Urothelium cell line (cell line): ENCODE measurements at regions not wholly inside any gene's neighbourhood (a gene's known extent, or its start where the extent isn't known, plus 50 kb on each side); places are given as distances from the start of the nearest gene placed in this dataset.
A peak's percentile ranks its signal among the peaks of the same experiment; 100 is the strongest.

Experiments used
- DNase-seq: peaks from one replicate; pipeline ENCODE4 v3.0.0; 2011; ENCODE audit warnings: low spot score, mixed read lengths
- FAIRE-seq: peaks from 2 replicates; lab custom pipeline; 2011; peaks lifted over from hg19 to GRCh38; lab: Jason Lieb, UNC

DNA sequence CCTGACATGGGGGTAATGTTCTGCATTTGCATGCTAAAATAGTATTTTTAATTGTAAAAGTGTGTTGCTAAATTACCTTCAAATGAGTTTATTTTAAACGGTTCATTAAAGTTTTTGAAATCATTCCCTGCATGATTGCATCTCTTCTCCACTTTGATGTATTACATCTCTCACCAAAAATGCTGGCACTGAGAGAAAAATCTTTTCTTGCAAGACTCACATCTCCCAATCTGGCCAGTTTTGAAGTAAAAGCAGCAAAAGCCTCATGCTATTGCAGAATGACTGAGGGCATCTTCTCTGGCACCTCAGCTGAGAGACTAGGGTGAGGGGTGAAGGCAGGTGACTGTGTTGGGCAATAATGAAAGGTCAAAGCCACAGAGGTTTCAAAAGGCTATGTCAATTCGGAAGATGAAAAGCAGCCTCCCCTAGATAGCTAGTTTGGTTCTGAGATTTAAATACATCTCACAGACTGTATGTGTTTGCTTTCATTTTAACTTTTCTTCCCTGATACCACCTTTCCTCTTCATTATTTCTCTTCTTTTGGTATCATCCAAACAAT is 292.2 kb upstream of the RAG2 start:
- no peak for FAIRE-seq

DNA sequence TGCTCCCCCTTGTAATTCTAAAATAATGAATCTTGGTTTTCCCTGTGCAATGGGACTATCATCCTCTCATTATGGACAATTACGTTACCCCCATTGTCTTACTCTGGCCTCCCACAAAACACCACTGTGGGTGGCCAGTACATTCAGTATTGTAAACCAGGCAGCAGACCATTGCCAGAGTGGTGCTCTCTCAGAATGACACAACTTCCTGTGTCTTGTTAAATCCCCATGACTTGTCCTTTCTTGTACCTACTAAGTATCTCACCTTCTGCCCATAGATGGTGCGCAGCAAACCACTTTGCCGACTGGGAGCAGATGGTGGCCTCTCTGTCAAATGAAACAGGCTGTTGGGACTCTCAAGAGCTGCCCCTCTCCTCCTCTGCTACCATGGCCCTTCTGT is 287.1 kb upstream of the RAG2 start:
- no peak for FAIRE-seq

More for the DNA sequence above, 292.2 kb upstream of the RAG2 start:
- no peak for DNase-seq

DNA sequence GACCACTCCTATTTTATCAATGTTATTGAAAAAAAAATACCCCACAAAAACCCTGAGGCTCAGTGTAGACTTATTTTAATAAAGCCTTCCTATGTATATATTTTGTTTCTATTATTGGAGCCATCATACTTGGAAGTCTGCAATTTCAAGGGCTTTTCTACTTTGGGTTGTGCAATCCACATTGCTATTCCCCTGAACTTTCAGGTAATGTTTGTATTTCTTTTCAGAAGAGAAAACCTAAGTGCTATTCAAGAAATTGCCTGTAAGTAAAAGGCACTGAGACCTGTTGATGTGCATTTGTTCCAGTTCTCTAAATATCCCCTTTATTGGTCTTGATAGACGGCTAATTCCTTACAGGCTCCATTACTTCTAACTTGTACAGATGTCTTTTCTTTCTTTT is 280.7 kb upstream of the RAG2 start:
- FAIRE-seq = no peak
- DNase-seq = no peak

More for the DNA sequence above, 287.1 kb upstream of the RAG2 start:
- DNase-seq = no peak

DNA sequence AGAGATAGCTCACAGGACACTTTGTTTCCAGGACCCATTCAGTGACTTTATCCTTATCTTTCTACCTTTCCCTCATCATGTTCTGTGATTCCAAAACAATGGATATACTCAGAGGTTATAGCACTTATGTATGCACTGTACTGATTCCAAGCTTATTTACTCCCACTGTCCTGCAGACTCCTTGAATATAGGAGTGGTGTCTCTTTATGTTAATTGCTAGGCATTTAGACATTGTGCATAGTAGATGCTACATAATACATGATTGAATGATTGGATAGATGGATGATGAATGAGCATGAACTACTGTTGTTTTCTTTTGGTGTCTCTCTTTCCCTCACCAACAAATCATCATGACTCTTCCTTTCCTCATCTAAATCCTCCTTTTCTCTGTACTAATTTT is 279.1 kb upstream of the RAG2 start:
- no peak for DNase-seq
- FAIRE-seq = no peak

DNA sequence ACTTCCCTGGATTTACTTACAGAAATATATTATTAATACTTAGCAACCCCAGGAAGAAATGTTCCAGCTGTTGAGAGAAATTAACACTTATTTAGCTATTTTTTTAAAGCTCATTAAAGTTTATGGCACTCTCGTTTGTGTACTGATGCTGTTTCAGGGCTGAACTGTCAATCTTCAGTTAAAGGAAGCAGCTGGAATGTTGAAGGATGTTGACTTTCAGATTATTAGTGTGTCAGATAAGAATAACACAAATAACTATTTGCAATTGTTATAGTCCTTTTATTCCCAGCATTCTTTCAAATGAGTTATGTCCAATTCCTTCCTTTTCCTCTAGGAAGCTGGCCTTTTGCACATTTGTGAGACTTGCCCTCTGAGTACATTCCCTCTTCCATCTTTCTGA is 278.2 kb upstream of the RAG2 start:
- FAIRE-seq (no peak), DNase-seq (no peak)

DNA sequence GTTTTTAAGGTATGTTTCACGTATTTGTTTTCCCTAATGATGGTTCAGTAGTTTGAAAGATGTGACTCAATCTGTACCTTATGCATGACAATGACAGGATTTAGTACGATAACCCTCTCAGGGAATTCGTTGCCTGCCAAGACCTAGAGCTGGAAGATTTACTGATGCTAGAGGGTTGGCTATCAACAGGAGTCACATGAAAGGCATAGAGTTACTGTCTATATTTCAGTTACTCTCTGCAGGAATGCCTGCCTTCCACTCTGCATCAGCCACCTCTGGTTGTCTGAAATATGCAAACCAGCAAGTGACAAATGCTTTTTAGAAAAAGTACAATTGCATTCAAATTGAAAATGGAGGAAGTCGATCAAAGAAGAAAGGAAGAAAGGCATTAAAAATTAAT is 276.3 kb upstream of the RAG2 start:
- FAIRE-seq = no peak
- no peak for DNase-seq

DNA sequence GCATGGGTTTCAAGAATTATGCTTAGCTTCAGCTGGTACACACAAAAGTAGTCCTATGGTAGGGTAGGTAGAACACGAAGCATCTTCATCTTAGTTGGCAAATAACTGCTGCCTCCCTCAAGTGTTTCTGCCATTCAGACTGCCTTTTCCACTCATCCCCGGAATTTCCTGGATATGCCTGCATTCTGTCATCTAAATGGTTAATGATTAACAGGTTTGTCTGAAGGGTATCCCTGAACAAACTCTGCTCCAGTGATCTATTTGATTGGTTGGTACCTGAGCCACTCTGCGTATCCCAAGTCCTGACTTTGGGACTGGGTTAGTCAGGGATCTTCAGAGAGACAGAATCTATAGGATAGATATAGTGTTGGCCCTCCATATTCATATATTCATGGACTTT is 272.3 kb upstream of the RAG2 start:
- no peak for FAIRE-seq

DNA sequence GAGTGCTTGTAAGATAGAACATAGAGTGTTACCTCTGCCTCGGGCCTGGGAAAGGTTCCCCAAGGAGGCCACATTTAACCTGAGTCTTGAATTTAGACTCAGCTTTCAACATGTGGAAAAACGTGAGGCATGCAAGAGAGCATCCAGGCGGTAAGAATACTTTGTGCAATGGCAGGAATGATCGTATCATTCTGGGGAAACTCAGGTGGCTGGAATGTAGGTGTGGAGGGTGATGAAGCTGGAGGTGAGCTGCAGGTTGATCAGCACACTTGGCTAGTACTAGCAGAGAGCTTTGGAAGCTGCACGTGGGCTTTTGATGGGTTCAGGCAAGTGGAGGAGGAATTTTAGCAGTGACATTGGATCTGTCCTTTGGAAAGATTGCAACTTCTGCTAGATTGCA is 270.3 kb upstream of the RAG2 start:
- no peak for DNase-seq
- FAIRE-seq = no peak

More for the DNA sequence above, 272.3 kb upstream of the RAG2 start:
- DNase-seq = no peak

DNA sequence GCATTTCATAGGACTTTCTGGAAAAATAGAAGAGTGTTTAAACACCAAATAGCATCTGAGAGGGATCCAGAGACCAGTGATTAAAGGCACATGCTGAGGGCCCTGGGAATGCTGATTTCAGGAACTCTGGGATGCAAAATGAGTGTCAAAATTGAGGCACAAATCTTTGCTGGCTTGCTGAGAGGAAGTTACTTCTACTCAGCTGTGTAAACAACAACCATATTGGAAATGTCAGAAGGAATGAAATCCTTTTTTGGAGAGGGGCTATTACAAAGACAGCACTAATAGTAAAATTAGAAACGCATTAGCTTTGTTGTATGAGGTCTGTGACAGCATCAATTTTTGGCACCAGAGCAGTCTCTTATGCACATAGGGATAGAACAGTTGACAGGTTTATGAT is 267.8 kb upstream of the RAG2 start:
- no peak for FAIRE-seq
- DNase-seq = no peak

DNA sequence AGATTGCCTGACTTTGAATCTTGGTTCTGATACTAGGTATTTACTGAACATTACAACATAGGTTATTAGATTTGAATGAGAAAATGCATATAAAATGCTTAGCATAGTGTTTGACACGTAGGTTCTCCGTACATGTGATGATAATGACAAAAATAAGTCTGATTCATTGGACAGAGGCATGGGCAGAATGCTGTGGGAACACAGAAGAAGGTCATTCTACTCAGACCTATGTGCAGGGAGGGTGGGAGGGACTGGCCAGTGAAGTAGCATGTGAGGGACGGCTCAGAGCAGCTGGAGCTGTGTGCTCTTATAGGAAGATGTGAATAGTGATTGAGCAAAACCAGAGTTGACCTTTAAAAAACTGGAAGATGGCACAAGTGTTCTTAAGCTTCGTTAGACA is 256.8 kb upstream of the RAG2 start:
- DNase-seq (no peak), FAIRE-seq (no peak)

DNA sequence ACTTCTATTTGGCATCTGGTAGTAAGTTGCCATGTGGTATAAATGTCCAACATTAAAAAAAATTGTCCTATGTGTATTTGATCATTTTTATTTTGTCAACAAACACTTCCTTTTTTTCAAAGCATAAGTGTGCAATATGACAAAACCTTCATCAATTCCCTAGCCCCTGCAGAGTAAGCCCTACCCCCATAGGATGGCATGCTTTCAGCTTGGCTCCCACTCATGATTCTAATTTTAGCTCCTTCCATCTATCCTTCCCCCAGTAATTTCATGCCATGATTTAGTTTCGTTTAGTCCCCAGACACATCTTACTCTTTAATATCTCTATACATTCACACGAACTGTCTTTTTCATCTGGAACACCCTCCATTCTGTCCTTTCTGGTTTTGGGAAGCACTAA is 250.6 kb upstream of the RAG2 start:
- DNase-seq (no peak), FAIRE-seq (no peak)

DNA sequence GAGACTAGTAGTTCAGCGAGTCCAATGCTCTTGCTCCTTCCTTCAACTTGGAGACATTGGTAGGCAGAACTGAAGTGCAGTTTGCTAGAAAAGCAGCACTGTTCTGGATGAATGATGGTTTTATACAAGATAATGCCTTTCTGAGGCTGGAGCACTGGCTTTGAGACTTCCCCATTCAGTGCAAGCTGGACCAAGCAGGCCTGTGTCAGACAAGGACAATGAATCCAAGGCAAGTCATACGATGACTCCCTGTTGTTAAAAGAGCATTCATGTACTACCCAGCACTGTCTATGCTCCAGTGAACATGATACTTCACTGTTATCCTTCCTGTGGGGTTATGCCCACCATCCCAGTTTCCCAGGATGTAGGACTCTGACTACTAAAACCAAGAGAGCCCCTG is 242.3 kb upstream of the RAG2 start:
- FAIRE-seq (no peak), DNase-seq (no peak)

DNA sequence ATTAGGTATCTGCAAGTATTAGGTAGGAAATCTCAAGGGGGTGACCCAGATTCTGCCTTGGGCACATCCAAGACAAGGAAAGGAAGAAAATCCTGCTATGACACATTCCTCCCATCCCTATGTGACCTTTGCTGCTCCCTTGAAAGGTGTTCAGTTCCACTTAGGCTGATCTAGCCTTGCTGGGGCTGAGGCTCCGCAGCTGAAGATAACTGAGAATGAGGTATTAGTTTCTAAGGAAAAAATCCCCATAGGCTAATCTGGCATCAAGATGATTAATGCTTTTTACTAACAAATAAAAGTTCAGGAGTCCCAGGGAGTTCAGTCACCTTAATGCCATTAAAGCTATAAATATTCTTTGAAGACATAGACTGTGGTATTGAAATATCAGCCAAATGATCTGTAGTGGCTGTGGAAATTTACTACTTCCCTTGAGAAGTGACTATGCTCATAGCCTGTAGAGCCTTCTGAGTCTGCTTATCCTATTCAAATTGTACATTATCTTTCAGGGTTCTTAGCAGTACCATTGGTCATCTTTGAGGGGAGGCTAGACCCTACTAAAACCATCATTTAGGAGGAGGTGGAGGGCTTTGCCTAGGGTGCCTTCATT is 239.9 kb upstream of the RAG2 start:
- no peak for DNase-seq
- FAIRE-seq = no peak

DNA sequence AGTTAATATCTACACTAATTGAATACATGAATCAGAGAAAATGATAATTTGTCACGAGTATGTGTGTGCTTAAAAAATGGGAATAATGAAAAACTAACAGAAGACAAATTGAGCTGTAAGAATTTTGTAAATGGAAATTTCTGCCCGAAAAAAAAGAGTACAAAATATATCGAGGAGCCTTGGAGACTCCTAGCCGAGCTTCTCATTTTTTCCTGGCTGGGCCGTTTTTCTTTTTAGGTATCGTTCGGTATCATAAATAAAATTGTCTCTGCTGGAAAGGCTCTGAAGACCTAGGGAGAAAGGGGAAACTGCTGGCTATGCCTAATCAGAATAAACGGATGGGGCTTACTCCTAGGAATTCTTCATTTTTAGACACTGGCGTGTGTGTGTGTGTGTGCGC is 227.2 kb upstream of the RAG2 start:
- FAIRE-seq (no peak), DNase-seq (no peak)

DNA sequence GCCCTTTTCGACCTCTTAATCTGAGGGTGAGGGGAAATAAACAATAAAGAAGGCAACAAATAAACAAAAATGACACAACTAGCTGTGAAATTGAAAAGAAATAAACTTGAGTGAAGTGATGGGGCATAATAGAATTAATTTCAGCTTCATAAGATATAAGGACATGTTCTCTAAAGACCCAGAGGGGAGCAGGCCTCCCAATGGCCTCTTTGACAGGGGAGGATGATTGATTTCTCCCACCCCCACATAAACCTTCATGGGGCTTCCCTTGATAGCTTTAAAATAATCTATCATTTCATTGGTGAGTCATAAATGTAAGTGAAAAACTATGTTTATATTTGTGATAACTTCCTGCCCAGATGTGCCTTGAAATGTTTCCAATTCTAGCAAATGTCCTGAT is 226.3 kb upstream of the RAG2 start:
- FAIRE-seq (no peak), DNase-seq (no peak)

DNA sequence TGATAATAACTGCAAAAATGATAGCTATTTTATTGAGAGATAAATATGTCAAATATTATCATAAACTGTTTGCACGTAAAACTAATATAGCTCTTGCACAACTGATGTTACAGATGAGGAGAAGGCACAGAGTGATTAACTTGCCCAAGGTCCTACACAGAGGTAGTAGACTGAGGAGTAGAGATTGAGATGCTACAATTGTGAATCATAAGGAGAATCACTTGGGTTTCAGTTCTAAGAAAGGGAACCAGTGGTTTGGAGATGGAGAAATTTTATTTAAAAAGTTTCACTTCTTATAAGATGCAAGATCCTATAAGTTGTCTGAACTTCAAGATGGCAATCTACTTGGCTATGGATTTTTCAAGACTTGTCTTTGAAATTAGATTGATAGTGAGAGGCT is 224.8 kb upstream of the RAG2 start:
- FAIRE-seq = no peak
- no peak for DNase-seq

DNA sequence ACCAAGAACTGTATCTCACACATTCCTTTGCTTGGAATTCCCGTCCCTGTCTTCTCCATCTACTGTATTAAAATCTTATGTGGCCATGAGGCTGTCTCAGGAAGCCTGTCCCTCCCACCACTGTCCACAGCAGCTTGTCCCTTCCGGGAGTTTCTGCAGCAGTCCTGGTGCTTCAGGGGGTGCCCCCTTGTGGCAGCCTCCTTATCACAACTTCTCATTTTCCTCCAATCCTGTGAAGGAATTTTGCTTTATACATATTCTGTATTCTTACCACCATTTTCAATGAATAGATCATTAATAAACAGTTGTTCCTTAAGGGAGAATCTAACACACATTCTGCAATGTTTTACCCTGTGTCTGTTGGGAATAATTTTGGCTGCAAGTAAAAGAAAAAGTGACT is 220.4 kb upstream of the RAG2 start:
- no peak for FAIRE-seq

DNA sequence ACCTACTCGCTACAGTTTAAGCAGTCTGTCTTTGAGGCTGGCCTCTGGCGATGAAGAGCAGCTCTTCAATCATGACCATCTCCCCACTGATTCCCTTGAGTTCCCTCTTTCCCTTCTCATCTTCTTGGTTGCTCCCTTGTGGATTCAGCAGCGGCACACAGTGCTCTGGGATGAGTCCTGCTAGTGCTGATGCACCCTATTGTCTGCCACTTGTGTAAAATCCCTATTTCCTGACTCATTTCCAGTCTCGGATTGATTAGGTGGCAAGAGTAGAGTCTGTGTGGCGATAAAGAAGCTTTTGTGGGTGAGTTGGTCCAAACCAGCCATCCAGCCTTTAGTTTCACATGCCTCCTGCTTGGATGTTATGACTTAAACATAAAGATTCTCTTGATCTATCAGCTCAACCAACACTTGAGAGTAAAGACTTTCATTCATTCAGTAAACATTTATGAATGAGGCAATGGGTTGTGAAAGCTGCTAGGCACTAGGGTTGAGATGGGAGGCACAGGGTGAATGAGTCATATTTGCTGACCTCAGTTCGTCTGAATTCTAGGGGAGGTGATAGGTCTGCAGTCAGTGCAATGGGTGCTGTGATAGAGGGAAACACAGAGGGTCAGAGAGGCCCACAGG is 219.4 kb upstream of the RAG2 start:
- DNase-seq (peak; percentile 78), FAIRE-seq (no peak)

More for the DNA sequence above, 220.4 kb upstream of the RAG2 start:
- DNase-seq = peak; percentile 10

DNA sequence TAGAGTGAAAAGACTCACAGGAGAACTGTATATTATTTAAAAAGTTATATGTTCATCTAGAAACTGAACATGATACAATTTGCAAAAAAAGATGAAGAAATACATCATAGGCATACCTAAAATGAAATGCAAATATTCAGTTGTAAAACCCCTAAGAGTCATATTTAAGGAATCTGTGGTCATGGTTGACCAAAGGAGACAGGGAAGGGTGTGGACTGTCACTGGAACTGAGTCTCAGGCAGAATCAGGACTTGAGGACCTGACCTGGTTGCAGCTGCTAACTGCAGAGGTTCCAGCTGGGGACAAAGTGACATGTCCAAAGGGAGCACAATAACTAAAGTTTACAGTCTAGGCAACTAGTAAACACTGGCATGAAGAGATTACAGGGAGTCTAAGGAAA is 211.3 kb upstream of the RAG2 start:
- no peak for FAIRE-seq
- DNase-seq = no peak

DNA sequence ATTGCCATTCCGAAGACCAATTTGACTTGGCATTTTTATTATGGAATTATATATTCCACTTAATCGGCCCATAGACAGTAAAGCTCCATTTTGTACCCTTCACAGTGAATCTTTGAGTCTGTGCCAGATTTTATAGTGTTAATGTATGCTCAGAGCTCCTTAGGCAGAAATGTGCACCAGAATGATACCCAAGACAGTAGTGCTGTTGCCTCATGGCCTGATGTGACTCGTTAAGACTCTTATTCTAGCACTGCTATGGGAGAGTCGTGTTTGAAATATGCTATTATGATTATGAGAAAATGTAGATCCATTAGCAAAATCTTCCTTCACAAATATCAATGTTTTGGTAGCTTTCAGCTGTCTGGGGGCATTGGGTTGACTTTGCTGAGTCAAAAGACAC is 209.8 kb upstream of the RAG2 start:
- FAIRE-seq = no peak
- DNase-seq = no peak

DNA sequence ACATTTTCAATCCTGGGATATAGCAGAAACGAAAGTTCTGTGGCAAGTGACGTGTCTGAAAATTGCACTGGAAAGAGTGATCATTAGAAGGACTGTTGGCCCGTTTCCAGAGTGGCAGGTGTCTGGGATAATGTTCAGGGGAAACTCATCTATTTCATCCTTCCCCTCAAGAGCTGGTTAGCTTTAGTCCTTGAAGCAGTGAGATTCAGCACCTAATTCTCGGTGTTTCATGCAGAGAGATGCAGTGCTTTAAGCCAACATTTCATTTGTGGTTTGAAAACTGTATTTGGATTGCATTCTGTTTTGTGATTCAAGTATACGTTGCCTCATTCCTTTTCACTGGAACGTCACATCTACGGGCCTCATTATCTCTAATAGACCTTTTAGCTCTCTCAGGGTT is 205.0 kb upstream of the RAG2 start:
- DNase-seq (no peak), FAIRE-seq (no peak)

DNA sequence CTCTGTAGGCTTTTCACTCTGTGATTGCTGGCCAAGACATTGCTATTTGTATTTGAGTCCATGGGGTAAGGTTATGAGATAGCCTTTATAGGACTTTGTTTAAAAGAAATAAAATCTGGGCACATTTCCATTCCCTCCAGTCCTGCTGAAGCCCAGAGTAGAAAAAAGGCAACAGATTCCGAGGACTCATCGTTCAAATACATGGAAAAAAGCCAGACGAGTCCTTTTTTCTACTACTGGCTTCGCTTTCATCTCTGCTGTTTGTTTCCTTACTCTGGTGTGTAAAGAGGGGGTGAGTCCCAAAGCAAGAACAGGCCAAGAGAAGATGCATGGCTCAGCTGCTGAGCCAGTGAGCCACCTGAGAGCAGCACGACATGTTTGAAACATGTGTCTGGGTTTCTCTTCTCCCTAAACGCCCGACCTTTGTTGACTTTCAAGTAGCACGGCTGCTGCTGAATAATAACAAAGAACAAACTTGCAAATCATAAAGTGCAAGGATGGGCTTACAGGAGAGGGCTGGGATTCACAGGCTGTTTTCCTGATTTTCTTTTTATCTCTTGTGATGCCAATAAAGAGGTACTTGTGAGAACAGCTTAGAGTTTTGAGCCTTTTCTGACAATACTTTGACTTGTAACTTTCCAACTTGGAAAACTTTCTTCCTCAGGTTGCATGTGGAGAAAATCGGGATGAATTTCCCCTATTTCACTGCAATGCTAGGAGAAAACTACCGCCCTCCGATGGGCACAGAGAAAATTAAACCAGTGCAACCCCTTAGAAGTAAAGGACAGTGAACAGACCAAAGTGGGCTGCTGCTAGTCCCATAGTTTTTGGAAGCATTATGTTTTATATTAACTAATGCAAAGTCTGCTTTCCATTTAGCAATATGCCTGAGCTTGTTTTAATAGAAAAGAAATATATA is 195.2 kb upstream of the RAG2 start:
- peak; percentile 34 for DNase-seq
- no peak for FAIRE-seq
